OCI-LY7 (cell line): ENCODE measurements at regions not wholly inside any gene's neighbourhood (a gene's known extent, or its start where the extent isn't known, plus 50 kb on each side); places are given as distances from the start of the nearest gene placed in this dataset.

Source experiments
- CTCF ChIP-seq: fragments of 200-600 bp; sonication (generic); conservative IDR thresholded peaks from 2 replicates; pipeline ENCODE4 v1.5.1; 2014; ENCODE audit warnings: mild to moderate bottlenecking, antibody characterized with exemption, low read length, moderate library complexity, mixed read lengths
- EZH2phosphoT487 ChIP-seq: fragments of 200-600 bp; sonication (generic); IDR thresholded peaks from 2 replicates; pipeline ENCODE4 v1.6.1; 2018; ENCODE audit warnings: low read depth, borderline replicate concordance, mild to moderate bottlenecking, mixed run types, antibody characterized with exemption, low read length, moderate library complexity, mixed read lengths

GRCh38 chr12:19052689-19053088 is 76.8 kb upstream of the PLEKHA5 start:
- no peak for TF ChIP-seq CTCF
- TF ChIP-seq EZH2phosphoT487 = no peak
